GM12878 (cell line): ENCODE measurements at regions not wholly inside any gene's neighbourhood (a gene's known extent, or its start where the extent isn't known, plus 50 kb on each side); places are given as distances from the start of the nearest gene placed in this dataset.

Experiments used
- ATAC-seq: fragments of 200-7000 bp; cut with Tn5 transposase; 3 replicates; pipeline ENCODE4 v1.9.1; 2020; ENCODE audit warnings: mild to moderate bottlenecking, moderate library complexity
- BruUV-seq: library from RNA; stranded (reverse); fragments of 400-500 nt; replicated peaks from 2 replicates; lab custom pipeline; 2021; lab: Mats Ljungman, UMichigan
- CTCF ChIA-PET: fragments of 300-600 bp; sonication (Branson Sonifier 250); formaldehyde crosslinking; extraction: SDS; loops from one replicate; lab custom pipeline; 2021; ENCODE audit warnings: inconsistent platforms; lab: Yijun Ruan, JAX
- POLR2A ChIA-PET: fragments of 350-600 bp; formaldehyde crosslinking; extraction: SDS; loops from one replicate; lab custom pipeline; 2021; ENCODE audit warnings: inconsistent platforms; lab: Charles Lee
- RAD21 ChIA-PET: fragments of 300-600 bp; sonication (Branson Sonifier 250); formaldehyde crosslinking; loops from one replicate; lab custom pipeline; 2023; ENCODE audit warnings: antibody characterized with exemption; ENCODE audit not compliant: unreplicated experiment; lab: Charles Lee
- SMC1A ChIA-PET: fragments of 300-600 bp; sonication (Branson Sonifier 250); formaldehyde crosslinking; loops from one replicate; lab custom pipeline; 2023; ENCODE audit not compliant: unreplicated experiment, uncharacterized antibody; lab: Charles Lee
- DNase-seq: peaks from one replicate; pipeline ENCODE4 v3.0.0-alpha.2; 2011; ENCODE audit warnings: low read depth, low spot score
- FAIRE-seq: peaks from 3 replicates; lab custom pipeline; 2011; peaks lifted over from hg19 to GRCh38; lab: Jason Lieb, UNC
- H2AFZ ChIP-seq: 2 replicates; pipeline ENCODE4 v1.6.0; 2011; ENCODE audit warnings: low read depth, low read length, control low read depth; ENCODE audit not compliant: control insufficient read depth
- H3K27ac ChIP-seq: 2 replicates; pipeline ENCODE4 v1.5.1; 2011; ENCODE audit warnings: control low read depth; ENCODE audit not compliant: control insufficient read depth, insufficient read depth
- H3K27me3 ChIP-seq, 2 experiments: replicated peaks in 1 of 2; 2 replicates each; pipeline versions ENCODE4 v1.6.0 to v1.6.1; 2011; ENCODE audit warnings: low read length in 1 of 2; ENCODE audit not compliant: control insufficient read depth in 2 of 2, insufficient read depth in 2 of 2
- H3K36me3 ChIP-seq, 2 experiments: 2 replicates each; pipeline ENCODE4 v1.5.1; 2011; ENCODE audit warnings: low read length in 1 of 2; ENCODE audit not compliant: control insufficient read depth in 2 of 2, insufficient read depth in 2 of 2
- H3K4me1 ChIP-seq: 2 replicates; pipeline ENCODE4 v1.6.1; 2011; ENCODE audit warnings: mild to moderate bottlenecking, low read length, moderate library complexity, mixed read lengths; ENCODE audit not compliant: control insufficient read depth, insufficient read depth
- H3K4me2 ChIP-seq: 2 replicates; pipeline ENCODE4 v1.6.0; 2011; ENCODE audit warnings: control low read depth; ENCODE audit not compliant: control insufficient read depth, insufficient read depth
- H3K4me3 ChIP-seq: fragments of 200-600 bp; sonication (generic); 2 replicates; pipeline ENCODE4 v1.5.1; 2016
- H3K79me2 ChIP-seq: 2 replicates; pipeline ENCODE4 v1.6.0; 2011; ENCODE audit warnings: low read length; ENCODE audit not compliant: control insufficient read depth, insufficient read depth
- H3K9ac ChIP-seq: 2 replicates; pipeline ENCODE4 v1.8.0; 2011; ENCODE audit warnings: low read length, control low read depth, mixed read lengths; ENCODE audit not compliant: control insufficient read depth, insufficient read depth
- H3K9me3 ChIP-seq: replicated peaks from 3 replicates; pipeline ENCODE4 v1.5.1; 2011; ENCODE audit warnings: mild to moderate bottlenecking, low read length; ENCODE audit not compliant: control insufficient read depth, insufficient read depth
- H4K20me1 ChIP-seq: 2 replicates; pipeline ENCODE4 v1.6.0; 2011; ENCODE audit not compliant: control insufficient read depth, insufficient read depth
- BMI1 ChIP-seq: fragments of 450-650 bp; IDR thresholded peaks from 2 replicates; pipeline ENCODE4 v1.6.1; 2016; ENCODE audit warnings: mild to moderate bottlenecking, moderate library complexity, borderline replicate concordance
- ETV6 ChIP-seq, 2 experiments: fragments of 450-650 bp in 1 of 2; IDR thresholded peaks in 1 of 2; conservative IDR thresholded peaks in 1 of 2; 2 replicates each; pipeline ENCODE4 v1.6.1; 2014; ENCODE audit warnings: antibody characterized with exemption in 1 of 2, borderline replicate concordance in 1 of 2, low read depth in 1 of 2, mild to moderate bottlenecking in 1 of 2, moderate library complexity in 1 of 2
- EZH2 ChIP-seq: IDR thresholded peaks from 2 replicates; pipeline ENCODE4 v1.6.1; 2012; ENCODE audit warnings: low read depth, mild to moderate bottlenecking, control low read depth, inconsistent platforms, low read length, borderline replicate concordance; ENCODE audit not compliant: control insufficient read depth
- KAT2A ChIP-seq: conservative IDR thresholded peaks from 2 replicates; pipeline ENCODE4 v1.6.1; 2011; ENCODE audit warnings: low read depth, low read length; ENCODE audit not compliant: control insufficient read depth
- MEF2A ChIP-seq: IDR thresholded peaks from 2 replicates; pipeline ENCODE4 v1.6.1; 2011; ENCODE audit warnings: low read depth, mild to moderate bottlenecking, low read length, moderate library complexity; ENCODE audit not compliant: insufficient read depth
- RAD21 ChIP-seq: IDR thresholded peaks from 2 replicates; pipeline ENCODE4 v1.6.1; 2011; ENCODE audit warnings: mild to moderate bottlenecking, low read depth, low read length, moderate library complexity; ENCODE audit not compliant: insufficient read depth
- RUNX3 ChIP-seq: IDR thresholded peaks from 2 replicates; pipeline ENCODE4 v1.6.1; 2012; ENCODE audit warnings: low read length, inconsistent platforms
- STAT3 ChIP-seq: IDR thresholded peaks from 2 replicates; pipeline ENCODE4 v1.6.1; 2011; ENCODE audit warnings: low read depth, low read length, improper control_type of control experiment
- SUPT20H ChIP-seq: IDR thresholded peaks from 2 replicates; pipeline ENCODE4 v1.6.1; 2011; ENCODE audit warnings: low read depth, mild to moderate bottlenecking, low read length, moderate library complexity, borderline replicate concordance; ENCODE audit not compliant: control insufficient read depth
- ZNF622 ChIP-seq: fragments of 450-650 bp; IDR thresholded peaks from 2 replicates; pipeline ENCODE4 v1.6.1; 2017; ENCODE audit warnings: mild to moderate bottlenecking, inconsistent platforms
- in situ Hi-C: fragments of 300-500 bp; cut with MboI; formaldehyde crosslinking; loops from 9 replicates; pipeline ENCODE4 v1.14.3; 2018; ENCODE audit warnings: mixed read lengths
- intact Hi-C: fragments of 100-400 bp; cut with micrococcal nuclease; formaldehyde crosslinking; loops from one replicate; pipeline ENCODE4 v1.14.2; 2022; ENCODE audit not compliant: unreplicated experiment
- TF ChIP-seq, protein P1 (sequence below): fragments of 450-650 bp; IDR thresholded peaks from 2 replicates; pipeline ENCODE4 v1.6.1; 2016; ENCODE audit warnings: mild to moderate bottlenecking
- TF ChIP-seq, protein P2 (sequence below): fragments of 450-650 bp; IDR thresholded peaks from 2 replicates; pipeline ENCODE4 v1.6.1; 2016; ENCODE audit warnings: mild to moderate bottlenecking
- TF ChIP-seq, protein P3 (sequence below): IDR thresholded peaks from 2 replicates; pipeline ENCODE4 v1.6.1; 2012; ENCODE audit warnings: low read depth, low read length, improper control_type of control experiment

DNA sequence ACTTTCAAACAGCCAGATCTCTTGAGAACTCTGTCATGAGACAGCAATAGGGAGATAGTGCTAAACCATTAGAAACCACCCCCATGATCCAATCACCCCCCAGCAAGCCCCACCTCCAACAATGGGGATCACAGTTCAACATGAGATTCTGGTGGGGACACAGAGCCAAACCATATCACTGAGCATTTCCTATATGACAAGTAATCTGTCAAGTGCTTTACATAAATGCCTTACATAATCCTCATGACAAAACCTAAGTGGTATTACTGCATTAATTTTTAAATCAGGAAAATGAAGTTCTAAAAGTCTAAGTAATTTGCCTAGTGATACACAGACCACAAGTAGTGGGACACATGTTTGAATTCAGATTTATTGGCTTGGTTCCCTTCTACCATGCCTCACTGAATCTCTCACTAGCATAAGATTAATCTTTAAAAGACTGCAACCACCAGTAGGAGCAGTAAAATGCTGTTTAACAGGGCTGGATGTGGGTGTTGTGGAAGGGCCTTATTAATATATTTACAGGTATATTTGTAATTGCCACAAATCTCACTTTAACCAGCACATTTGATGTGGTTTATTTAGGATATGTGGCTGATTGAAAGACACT lies 323.1 kb upstream of the FBXO33 start:
- ChIA-PET RAD21 (no interaction called here), CTCF (no interaction called here), SMC1A (no interaction called here), POLR2A (no interaction called here)
- in situ Hi-C loops: no loop called here
- FAIRE-seq (no peak), DNase-seq (no peak), ATAC-seq (peak; percentile 64)
- Histone ChIP-seq H3K9ac (no peak overlapping the region), H3K4me1 (no peaks in the 10 kb centered on the region), H3K27me3 (no peaks in the 10 kb centered on the region), H2AFZ (no peak overlapping the region), H3K9me3 (no peaks in the 10 kb centered on the region), H3K27ac (no peak overlapping the region), H4K20me1 (no peaks in the 10 kb centered on the region), H3K4me2 (no peak overlapping the region), H3K36me3 (no peaks in the 10 kb centered on the region)
- no TSS peak for BruUV-seq
- TF ChIP-seq, protein P1, sequence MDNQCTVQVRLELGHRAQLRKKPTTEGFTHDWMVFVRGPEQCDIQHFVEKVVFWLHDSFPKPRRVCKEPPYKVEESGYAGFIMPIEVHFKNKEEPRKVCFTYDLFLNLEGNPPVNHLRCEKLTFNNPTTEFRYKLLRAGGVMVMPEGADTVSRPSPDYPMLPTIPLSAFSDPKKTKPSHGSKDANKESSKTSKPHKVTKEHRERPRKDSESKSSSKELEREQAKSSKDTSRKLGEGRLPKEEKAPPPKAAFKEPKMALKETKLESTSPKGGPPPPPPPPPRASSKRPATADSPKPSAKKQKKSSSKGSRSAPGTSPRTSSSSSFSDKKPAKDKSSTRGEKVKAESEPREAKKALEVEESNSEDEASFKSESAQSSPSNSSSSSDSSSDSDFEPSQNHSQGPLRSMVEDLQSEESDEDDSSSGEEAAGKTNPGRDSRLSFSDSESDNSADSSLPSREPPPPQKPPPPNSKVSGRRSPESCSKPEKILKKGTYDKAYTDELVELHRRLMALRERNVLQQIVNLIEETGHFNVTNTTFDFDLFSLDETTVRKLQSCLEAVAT: no peak
- 0 out of 2 replicates have a peak, but pooled peaks have one; percentile 18 for TF ChIP-seq RAD21
- 0 out of 2 replicates have a peak, but pooled peaks have one; percentile 13 for TF ChIP-seq RUNX3
- TF ChIP-seq, all 136 proteins: peak for 2
- H3K4me3 ChIP-seq: no peak overlapping the region
- intact Hi-C loops: no loop called here
- H3K79me2 ChIP-seq: no peaks in the 10 kb centered on the region

DNA sequence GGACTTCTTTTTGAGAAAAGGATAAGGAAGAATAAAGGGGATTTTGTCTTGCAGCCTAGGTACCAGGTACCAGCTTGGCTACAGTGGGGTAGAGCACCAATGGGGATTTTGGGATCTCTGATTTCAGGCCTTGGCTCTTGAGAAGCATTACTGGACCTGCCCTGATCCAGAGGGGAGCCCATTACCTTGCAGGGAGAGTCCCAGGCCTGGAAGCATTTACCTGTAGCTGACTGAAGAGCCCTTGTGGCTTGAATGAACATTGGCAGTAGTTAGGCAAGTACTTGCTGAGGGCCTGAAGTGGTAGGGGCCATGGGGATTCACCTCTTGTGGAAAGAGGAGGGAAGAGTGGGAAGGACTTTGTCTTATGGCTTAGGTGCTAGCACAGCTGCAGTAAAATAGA lies 308.2 kb upstream of the FBXO33 start:
- H3K27me3 ChIP-seq: no peaks in the 10 kb centered on the region
- no peak for FAIRE-seq
- H3K79me2 ChIP-seq: no peaks in the 10 kb centered on the region
- H3K4me3 ChIP-seq: no peak overlapping the region
- intact Hi-C loops (no loop called here), in situ Hi-C loops (no loop called here)
- DNase-seq: no peak
- no peaks in the 10 kb centered on the region for H3K4me1 ChIP-seq
- no peak overlapping the region for H3K27ac ChIP-seq
- RAD21 ChIA-PET: no interaction called here
- CTCF ChIA-PET: interaction anchor here (1.5 kb wide), 1 partner anchor 10 kb away, joined by 6 read pairs; no protein-coding TSS in a partner anchor
- no peak for ATAC-seq
- no peaks in the 10 kb centered on the region for H3K36me3 ChIP-seq
- H3K9me3 ChIP-seq: no peaks in the 10 kb centered on the region
- H3K9ac ChIP-seq: no peak overlapping the region
- no peaks in the 10 kb centered on the region for H4K20me1 ChIP-seq
- POLR2A ChIA-PET: no interaction called here
- H2AFZ ChIP-seq: no peak overlapping the region
- SMC1A ChIA-PET: no interaction called here
- no peak overlapping the region for H3K4me2 ChIP-seq
- no TSS peak for BruUV-seq
- TF ChIP-seq ZNF622 (no peak), BMI1 (no peak), SUPT20H (no peak), STAT3 (no peak), EZH2 (no peak), ETV6 (conservative IDR thresholded peaks at IDR 0.05 in 1 of 2, IDR thresholded peaks at IDR 0.05 in 1 of 2; ENCODE audit: borderline replicate concordance in 1 of 2, low read depth in 1 of 2) (no peak), MEF2A (no peak), KAT2A (no peak)
- TF ChIP-seq, protein P2, sequence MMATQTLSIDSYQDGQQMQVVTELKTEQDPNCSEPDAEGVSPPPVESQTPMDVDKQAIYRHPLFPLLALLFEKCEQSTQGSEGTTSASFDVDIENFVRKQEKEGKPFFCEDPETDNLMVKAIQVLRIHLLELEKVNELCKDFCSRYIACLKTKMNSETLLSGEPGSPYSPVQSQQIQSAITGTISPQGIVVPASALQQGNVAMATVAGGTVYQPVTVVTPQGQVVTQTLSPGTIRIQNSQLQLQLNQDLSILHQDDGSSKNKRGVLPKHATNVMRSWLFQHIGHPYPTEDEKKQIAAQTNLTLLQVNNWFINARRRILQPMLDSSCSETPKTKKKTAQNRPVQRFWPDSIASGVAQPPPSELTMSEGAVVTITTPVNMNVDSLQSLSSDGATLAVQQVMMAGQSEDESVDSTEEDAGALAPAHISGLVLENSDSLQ: no peak
- TF ChIP-seq, protein P3, sequence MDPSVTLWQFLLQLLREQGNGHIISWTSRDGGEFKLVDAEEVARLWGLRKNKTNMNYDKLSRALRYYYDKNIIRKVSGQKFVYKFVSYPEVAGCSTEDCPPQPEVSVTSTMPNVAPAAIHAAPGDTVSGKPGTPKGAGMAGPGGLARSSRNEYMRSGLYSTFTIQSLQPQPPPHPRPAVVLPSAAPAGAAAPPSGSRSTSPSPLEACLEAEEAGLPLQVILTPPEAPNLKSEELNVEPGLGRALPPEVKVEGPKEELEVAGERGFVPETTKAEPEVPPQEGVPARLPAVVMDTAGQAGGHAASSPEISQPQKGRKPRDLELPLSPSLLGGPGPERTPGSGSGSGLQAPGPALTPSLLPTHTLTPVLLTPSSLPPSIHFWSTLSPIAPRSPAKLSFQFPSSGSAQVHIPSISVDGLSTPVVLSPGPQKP: no peak
